22Rv1 (cell line): ENCODE measurements at regions not wholly inside any gene's neighbourhood (a gene's known extent, or its start where the extent isn't known, plus 50 kb on each side); places are given as distances from the start of the nearest gene placed in this dataset.
A peak's percentile ranks its signal among the peaks of the same experiment; 100 is the strongest.
"Not testable (repeated sequence)": the region's sequence is repeated elsewhere in the genome, so short reads cannot be mapped to it uniquely, and the experiment has no call there.

Experiments used
- H3K27ac ChIP-seq: fragments of 450-650 bp; 2 replicates; pipeline ENCODE4 v1.5.1; 2017
- CTCF ChIP-seq: fragments of 450-650 bp; IDR thresholded peaks from 2 replicates; pipeline ENCODE4 v1.5.1; 2017; ENCODE audit warnings: mild to moderate bottlenecking
- ZFX ChIP-seq: fragments of 450-650 bp; IDR thresholded peaks from 2 replicates; pipeline ENCODE4 v1.6.1; 2017; ENCODE audit warnings: antibody characterized with exemption, borderline replicate concordance

GRCh38 chr6:119758385-119758784 lies 408.8 kb upstream of the MAN1A1 start:
- no peak overlapping the region for H3K27ac ChIP-seq
- TF ChIP-seq CTCF (no peak), ZFX (no peak)

GRCh38 chr6:119757467-119757866 lies 407.9 kb upstream of the MAN1A1 start:
- H3K27ac ChIP-seq, result no peak overlapping the region
- TF ChIP-seq CTCF (no peak), ZFX (no peak)

GRCh38 chr6:119749335-119749734 lies 399.8 kb upstream of the MAN1A1 start:
- no peak overlapping the region for H3K27ac ChIP-seq
- TF ChIP-seq CTCF, result no peak
- no peak for TF ChIP-seq ZFX

- not testable (repeated sequence) for H3K27ac ChIP-seq
These were observed 399.0 kb upstream of the MAN1A1 start for GRCh38 chr6:119748535-119748934.

GRCh38 chr6:119742188-119742803 lies 392.7 kb upstream of the MAN1A1 start:
- TF ChIP-seq ZFX, result no peak
- peak; percentile 93 for TF ChIP-seq CTCF
- H3K27ac ChIP-seq, result no peak overlapping the region

GRCh38 chr6:119739769-119740168 lies 390.2 kb upstream of the MAN1A1 start:
- TF ChIP-seq CTCF, result no peak
- no peak for TF ChIP-seq ZFX
- no peak overlapping the region for H3K27ac ChIP-seq

GRCh38 chr6:119738425-119738824 lies 388.9 kb upstream of the MAN1A1 start:
- TF ChIP-seq CTCF (no peak), ZFX (no peak)
- H3K27ac ChIP-seq, result no peak overlapping the region

- H3K27ac ChIP-seq, result no peak overlapping the region
- TF ChIP-seq ZFX (no peak), CTCF (no peak)
These were observed 386.9 kb upstream of the MAN1A1 start for GRCh38 chr6:119736296-119737021.
